Progenitor cell of endocrine pancreas (in vitro differentiated cells): ENCODE measurements at regions not wholly inside any gene's neighbourhood (a gene's known extent, or its start where the extent isn't known, plus 50 kb on each side); places are given as distances from the start of the nearest gene placed in this dataset.

Experiments
- DNase-seq: peaks from one replicate; pipeline ENCODE4 v3.0.0; 2021; ENCODE audit warnings: low spot score; ENCODE audit not compliant: unreplicated experiment
- H3K27ac Mint-ChIP-seq: 2 replicates; pipeline ENCODE4 v1.8.0; 2021; ENCODE audit warnings: mild to moderate bottlenecking, moderate library complexity, mixed read lengths
- H3K27me3 Mint-ChIP-seq: 2 replicates; pipeline ENCODE4 v1.8.0; 2021; ENCODE audit warnings: mixed read lengths
- H3K36me3 Mint-ChIP-seq: 2 replicates; pipeline ENCODE4 v1.8.0; 2022; ENCODE audit warnings: mixed read lengths; ENCODE audit not compliant: insufficient read depth
- H3K4me1 Mint-ChIP-seq: 2 replicates; pipeline ENCODE4 v1.8.0; 2021; ENCODE audit warnings: low read depth, mixed read lengths
- H3K4me3 Mint-ChIP-seq: 2 replicates; pipeline ENCODE4 v1.8.0; 2021; ENCODE audit warnings: low read depth, mild to moderate bottlenecking, moderate library complexity, mixed read lengths
- H3K9me3 Mint-ChIP-seq: 2 replicates; pipeline ENCODE4 v1.8.0; 2021; ENCODE audit warnings: low read depth, mixed read lengths
- TF ChIP-seq, protein P1 (sequence below): fragments of 200-600 bp; sonication (generic); IDR thresholded peaks from one replicate; pipeline ENCODE4 v1.5.0; 2021; ENCODE audit warnings: antibody characterized with exemption, mild to moderate bottlenecking; ENCODE audit not compliant: unreplicated experiment

- H3K4me3 Mint-ChIP-seq: no peak overlapping the region
- H3K36me3 Mint-ChIP-seq: no peaks in the 10 kb centered on the region
- no peak overlapping the region for H3K27ac Mint-ChIP-seq
- no peaks in the 10 kb centered on the region for H3K27me3 Mint-ChIP-seq
- peaks cover 3% of the 10 kb centered on the region for H3K9me3 Mint-ChIP-seq
- TF ChIP-seq, protein P1, sequence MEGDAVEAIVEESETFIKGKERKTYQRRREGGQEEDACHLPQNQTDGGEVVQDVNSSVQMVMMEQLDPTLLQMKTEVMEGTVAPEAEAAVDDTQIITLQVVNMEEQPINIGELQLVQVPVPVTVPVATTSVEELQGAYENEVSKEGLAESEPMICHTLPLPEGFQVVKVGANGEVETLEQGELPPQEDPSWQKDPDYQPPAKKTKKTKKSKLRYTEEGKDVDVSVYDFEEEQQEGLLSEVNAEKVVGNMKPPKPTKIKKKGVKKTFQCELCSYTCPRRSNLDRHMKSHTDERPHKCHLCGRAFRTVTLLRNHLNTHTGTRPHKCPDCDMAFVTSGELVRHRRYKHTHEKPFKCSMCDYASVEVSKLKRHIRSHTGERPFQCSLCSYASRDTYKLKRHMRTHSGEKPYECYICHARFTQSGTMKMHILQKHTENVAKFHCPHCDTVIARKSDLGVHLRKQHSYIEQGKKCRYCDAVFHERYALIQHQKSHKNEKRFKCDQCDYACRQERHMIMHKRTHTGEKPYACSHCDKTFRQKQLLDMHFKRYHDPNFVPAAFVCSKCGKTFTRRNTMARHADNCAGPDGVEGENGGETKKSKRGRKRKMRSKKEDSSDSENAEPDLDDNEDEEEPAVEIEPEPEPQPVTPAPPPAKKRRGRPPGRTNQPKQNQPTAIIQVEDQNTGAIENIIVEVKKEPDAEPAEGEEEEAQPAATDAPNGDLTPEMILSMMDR: no peak
- no peak for DNase-seq
- H3K4me1 Mint-ChIP-seq: no peaks in the 10 kb centered on the region
Measured at GRCh38 chr7:114263219-114263618, 151.4 kb upstream of the FOXP2 start.

DNA sequence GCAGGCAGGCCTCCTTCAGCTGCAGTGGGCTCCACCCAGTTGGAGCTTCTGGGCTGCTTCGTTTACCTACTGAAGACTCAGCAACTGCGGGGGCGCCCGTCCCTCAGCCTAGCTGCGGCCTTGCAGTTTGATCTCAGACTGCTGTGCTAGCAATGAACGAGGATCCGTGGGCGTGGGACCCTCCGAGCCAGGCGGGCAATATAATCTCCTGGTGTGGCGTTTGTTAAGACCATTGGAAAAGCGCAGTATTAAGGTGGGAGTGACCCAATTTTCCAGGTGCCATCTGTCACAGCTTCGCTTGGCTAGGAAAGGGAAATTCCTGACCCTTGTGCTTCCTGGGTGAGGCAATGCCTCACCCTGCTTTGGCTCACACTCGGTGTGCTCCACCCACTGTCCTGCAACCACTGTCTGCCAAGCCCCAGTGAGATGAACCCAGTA is 159.2 kb upstream of the FOXP2 start:
- Mint-ChIP-seq H3K27me3 (no peaks in the 10 kb centered on the region), H3K4me3 (no peak overlapping the region), H3K27ac (no peak overlapping the region), H3K4me1 (no peaks in the 10 kb centered on the region), H3K36me3 (peaks cover under 1% of the 10 kb centered on the region), H3K9me3 (no peaks in the 10 kb centered on the region)
- TF ChIP-seq, protein P1: no peak
- no peak for DNase-seq

DNA sequence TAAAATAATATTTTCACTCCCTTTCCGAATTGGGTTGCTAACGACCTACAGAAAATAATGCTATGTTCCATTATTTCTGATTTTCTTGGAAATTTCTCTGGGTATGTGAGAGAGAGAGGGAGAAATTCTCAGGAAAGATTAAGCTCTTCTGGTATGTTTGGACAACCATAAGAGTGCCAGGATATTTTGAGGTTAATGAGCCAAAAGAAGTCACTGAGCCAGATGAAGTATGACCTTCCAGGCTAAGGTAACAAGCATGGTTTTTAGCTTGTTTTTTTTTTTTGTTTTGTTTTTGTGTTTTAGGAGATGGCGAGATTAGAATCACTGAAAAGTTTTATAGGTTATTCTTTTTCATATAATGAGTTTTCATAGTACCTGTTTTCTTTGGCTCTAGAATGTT is 171.0 kb upstream of the FOXP2 start:
- DNase-seq: no peak
- Mint-ChIP-seq H3K4me1 (peaks cover 4% of the 10 kb centered on the region), H3K4me3 (no peak overlapping the region), H3K36me3 (no peaks in the 10 kb centered on the region), H3K27ac (no peak overlapping the region), H3K9me3 (peaks cover 6% of the 10 kb centered on the region), H3K27me3 (no peaks in the 10 kb centered on the region)
- TF ChIP-seq, protein P1: no peak

DNA sequence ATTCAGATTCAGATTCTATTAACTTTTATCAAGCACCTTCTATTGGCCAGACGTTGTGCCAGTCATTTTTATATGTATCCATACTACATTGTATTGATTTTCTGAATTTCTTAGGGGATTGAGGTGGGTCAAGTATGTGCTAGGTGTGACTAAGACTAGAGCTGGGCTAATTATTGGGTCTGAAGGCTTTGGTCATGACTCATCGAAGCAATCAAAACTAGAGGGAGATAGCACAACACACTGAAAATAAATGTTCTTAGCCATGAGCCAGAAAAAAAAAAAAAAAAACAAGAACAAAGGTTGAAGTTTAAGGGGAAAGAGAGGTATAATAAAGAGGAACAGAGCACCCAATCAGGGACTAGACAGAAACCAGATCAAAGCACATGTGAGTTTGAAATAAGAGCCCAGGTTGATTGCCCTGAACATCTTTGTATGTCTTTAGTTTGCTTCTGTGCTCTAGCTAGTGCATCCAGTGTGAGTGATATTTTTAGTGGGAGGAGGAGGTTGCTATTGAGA is 171.6 kb upstream of the FOXP2 start:
- Mint-ChIP-seq H3K9me3 (peaks cover 5% of the 10 kb centered on the region), H3K4me3 (no peak overlapping the region), H3K36me3 (no peaks in the 10 kb centered on the region), H3K27ac (no peak overlapping the region), H3K4me1 (peaks cover 4% of the 10 kb centered on the region), H3K27me3 (no peaks in the 10 kb centered on the region)
- no peak for DNase-seq
- TF ChIP-seq, protein P1: no peak

DNA sequence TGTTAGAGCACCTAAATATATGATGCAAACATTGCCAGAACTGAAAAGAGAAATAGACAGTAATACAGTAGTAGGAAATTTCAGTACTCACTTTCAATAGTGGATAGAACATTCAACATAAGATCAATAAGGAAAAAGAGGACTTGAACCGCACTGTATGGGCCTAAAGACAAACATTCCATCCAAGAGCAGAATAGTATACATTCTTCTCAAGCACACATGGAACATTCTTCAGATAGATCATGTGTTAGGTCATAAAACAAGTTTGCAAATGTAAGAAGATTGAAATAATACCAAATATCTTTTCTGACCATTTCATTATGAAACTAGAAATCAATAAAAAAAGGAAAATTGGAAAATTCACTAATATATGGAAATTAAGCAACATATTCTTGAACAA is 185.4 kb upstream of the FOXP2 start:
- no peak overlapping the region for H3K27ac Mint-ChIP-seq
- no peak for DNase-seq
- no peak overlapping the region for H3K4me3 Mint-ChIP-seq
- no peaks in the 10 kb centered on the region for H3K4me1 Mint-ChIP-seq
- no peaks in the 10 kb centered on the region for H3K36me3 Mint-ChIP-seq
- H3K27me3 Mint-ChIP-seq: no peaks in the 10 kb centered on the region
- H3K9me3 Mint-ChIP-seq: peaks cover 6% of the 10 kb centered on the region
- TF ChIP-seq, protein P1: no peak
